Upper lobe of right lung (tissue), 1 donor: ENCODE measurements at regions not wholly inside any gene's neighbourhood (a gene's known extent, or its start where the extent isn't known, plus 50 kb on each side); places are given as distances from the start of the nearest gene placed in this dataset.

Experiments used
- ATAC-seq: fragments of 200-7000 bp; cut with Tn5 transposase; one replicate; pipeline ENCODE4 v1.9.1; 2020; ENCODE audit warnings: mild to moderate bottlenecking, moderate library complexity
- DNase-seq: peaks from one replicate; pipeline ENCODE4 v3.0.0-alpha.2; 2020
- H3K27ac ChIP-seq: fragments of 200-600 bp; one replicate; pipeline ENCODE4 v1.8.0; 2022
- H3K27me3 ChIP-seq: fragments of 200-600 bp; one replicate; pipeline ENCODE4 v1.8.0; 2022; ENCODE audit warnings: mild to moderate bottlenecking
- H3K36me3 ChIP-seq: fragments of 200-600 bp; one replicate; pipeline ENCODE4 v1.8.0; 2022
- H3K4me1 ChIP-seq: fragments of 200-600 bp; one replicate; pipeline ENCODE4 v1.8.0; 2022
- H3K4me3 ChIP-seq: fragments of 200-600 bp; one replicate; pipeline ENCODE4 v1.8.0; 2022; ENCODE audit warnings: mild to moderate bottlenecking
- H3K9me3 ChIP-seq: fragments of 200-600 bp; one replicate; pipeline ENCODE4 v1.8.0; 2022
- intact Hi-C: fragments of 100-400 bp; cut with DNase I; formaldehyde crosslinking; loops from one replicate; pipeline ENCODE4 v1.11.0; 2022
- TF ChIP-seq, protein P1 (sequence below): fragments of 200-600 bp; IDR thresholded peaks from one replicate; pipeline ENCODE4 v1.8.0; 2022; ENCODE audit warnings: antibody characterized with exemption
- donor health status: DM: no; HTN: yes; CAD: no; lungs with severe emphysema.

DNA sequence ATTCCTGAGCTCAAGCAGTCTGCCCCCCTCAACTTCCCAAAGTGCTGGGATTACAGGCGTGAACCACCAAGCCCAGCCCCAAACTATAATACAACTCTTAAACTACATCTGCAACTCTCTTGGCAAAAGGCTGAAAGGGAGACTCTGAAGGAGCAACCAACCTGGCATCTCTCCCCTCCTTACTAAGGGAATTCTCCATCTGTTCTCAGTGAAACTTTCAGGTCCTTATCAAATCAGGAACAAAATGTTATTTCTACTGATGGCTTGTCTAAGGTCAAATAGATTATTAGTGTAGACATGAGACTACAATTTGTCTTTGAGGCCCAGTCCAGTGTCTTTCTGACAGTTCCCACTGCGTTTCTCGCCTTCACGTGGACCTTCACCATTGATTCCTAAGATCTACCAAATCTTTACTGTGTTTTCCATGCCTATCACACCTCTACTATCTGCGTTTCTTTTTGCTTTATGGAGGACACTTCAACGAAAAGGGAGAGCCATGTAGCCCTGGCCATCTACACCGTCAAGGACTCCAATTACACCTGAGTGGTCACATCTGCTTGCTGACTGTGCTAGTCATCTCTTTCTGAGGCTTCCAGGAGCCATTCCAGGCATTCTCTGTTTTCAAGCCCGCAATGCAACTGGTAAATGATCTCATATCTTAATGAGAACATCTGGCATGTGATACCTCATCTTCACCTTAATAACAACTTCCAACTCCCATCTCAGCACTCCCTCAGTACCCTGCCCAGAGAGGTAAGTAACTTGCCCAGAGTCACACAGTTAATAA, 405.7 kb upstream of the CITED2 start:
- H3K9me3 ChIP-seq, result no peaks in the 10 kb centered on the region
- DNase-seq (no peak), ATAC-seq (no peak)
- TF ChIP-seq, protein P1, sequence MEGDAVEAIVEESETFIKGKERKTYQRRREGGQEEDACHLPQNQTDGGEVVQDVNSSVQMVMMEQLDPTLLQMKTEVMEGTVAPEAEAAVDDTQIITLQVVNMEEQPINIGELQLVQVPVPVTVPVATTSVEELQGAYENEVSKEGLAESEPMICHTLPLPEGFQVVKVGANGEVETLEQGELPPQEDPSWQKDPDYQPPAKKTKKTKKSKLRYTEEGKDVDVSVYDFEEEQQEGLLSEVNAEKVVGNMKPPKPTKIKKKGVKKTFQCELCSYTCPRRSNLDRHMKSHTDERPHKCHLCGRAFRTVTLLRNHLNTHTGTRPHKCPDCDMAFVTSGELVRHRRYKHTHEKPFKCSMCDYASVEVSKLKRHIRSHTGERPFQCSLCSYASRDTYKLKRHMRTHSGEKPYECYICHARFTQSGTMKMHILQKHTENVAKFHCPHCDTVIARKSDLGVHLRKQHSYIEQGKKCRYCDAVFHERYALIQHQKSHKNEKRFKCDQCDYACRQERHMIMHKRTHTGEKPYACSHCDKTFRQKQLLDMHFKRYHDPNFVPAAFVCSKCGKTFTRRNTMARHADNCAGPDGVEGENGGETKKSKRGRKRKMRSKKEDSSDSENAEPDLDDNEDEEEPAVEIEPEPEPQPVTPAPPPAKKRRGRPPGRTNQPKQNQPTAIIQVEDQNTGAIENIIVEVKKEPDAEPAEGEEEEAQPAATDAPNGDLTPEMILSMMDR, result no peak
- H3K4me3 ChIP-seq, result no peak overlapping the region
- H3K27ac ChIP-seq, result no peak overlapping the region
- no peaks in the 10 kb centered on the region for H3K36me3 ChIP-seq
- no peaks in the 10 kb centered on the region for H3K27me3 ChIP-seq
- no peaks in the 10 kb centered on the region for H3K4me1 ChIP-seq
- intact Hi-C loops, result no loop called here

DNA sequence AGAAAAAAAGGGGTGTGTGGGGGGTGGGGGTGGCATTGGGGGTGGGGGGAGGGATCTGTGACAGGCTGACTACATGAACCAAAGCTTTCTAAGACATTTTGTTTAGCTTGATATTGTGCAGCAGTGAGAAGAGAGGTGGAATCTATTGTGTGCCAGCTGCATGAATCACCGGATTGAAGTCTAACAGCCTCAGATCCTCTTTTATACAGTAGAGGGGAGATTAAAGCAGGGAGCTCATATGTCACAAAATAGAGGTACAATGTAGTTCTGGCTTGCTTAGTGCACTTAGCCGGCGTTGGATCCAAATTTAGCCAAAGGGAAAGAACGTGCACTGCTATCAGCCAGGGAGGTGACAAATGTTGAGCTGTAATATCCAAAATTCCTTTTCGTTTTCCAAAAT, 404.2 kb upstream of the CITED2 start:
- ATAC-seq (no peak), DNase-seq (no peak)
- intact Hi-C loops, result no loop called here
- Histone ChIP-seq H3K9me3 (no peaks in the 10 kb centered on the region), H3K36me3 (no peaks in the 10 kb centered on the region), H3K27ac (no peak overlapping the region), H3K27me3 (no peaks in the 10 kb centered on the region), H3K4me1 (no peaks in the 10 kb centered on the region), H3K4me3 (no peak overlapping the region)
- TF ChIP-seq, protein P1, result no peak

DNA sequence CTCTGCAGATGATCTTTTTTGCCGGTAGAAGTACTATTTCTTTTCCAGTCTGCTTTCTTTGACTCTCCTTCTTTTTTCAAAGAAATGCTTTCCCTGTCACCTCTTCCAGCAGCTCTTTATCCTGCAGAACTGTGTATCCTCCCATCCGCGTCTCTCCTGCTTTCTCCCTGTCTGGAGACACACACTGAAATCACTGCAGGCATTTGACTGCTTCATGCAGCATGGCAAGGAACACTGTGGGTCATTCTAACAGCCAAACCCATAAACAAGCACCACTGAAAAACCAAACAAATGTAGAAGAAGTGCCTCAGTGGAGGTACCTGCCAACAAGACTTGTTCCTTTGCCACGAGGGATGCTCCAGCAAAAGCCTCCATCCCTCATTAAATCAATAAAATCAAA, 403.7 kb upstream of the CITED2 start:
- Histone ChIP-seq H3K4me3 (no peak overlapping the region), H3K9me3 (no peaks in the 10 kb centered on the region), H3K36me3 (no peaks in the 10 kb centered on the region), H3K4me1 (no peaks in the 10 kb centered on the region), H3K27me3 (no peaks in the 10 kb centered on the region), H3K27ac (no peak overlapping the region)
- TF ChIP-seq, protein P1, result no peak
- ATAC-seq (no peak), DNase-seq (no peak)
- intact Hi-C loops, result no loop called here

DNA sequence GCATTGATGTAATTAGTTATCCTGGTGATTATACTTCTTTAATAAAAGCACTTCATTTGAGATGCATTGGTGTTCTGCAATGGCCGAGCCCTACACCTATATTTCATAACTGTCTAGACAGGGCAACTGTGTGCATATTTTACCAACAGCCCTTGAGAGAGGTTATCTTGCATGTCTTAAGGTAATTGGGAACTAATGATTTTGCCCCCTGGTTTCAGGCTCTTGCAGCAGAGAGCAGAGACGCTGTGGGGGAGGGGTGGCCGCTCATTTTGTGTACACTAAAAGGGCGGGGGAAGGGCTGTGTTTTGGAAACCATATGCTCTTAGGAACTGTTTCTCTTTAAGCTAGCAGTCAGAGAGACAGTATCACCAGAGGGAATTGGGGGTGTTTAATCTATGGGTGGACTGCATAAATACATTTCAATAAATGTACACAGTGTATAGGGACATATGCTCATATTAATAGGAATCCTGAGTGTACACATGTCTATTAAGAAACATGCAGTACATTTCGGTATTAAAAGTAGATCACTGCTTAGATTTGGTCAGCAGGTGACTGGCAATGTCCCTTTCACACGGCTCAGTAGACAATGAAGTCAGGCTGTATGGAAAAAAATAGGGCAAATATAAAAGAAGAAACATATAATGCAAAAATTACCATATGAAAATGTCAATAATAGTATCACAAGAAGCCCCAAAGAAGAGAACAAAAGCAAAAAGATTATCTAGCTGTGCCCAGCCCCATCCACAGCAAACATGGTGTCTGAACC, 402.9 kb upstream of the CITED2 start:
- Histone ChIP-seq H3K36me3 (no peaks in the 10 kb centered on the region), H3K4me1 (no peaks in the 10 kb centered on the region), H3K27ac (no peak overlapping the region), H3K9me3 (no peaks in the 10 kb centered on the region), H3K27me3 (no peaks in the 10 kb centered on the region), H3K4me3 (no peak overlapping the region)
- TF ChIP-seq, protein P1, result no peak
- no peak for ATAC-seq
- no peak for DNase-seq
- intact Hi-C loops, result no loop called here

DNA sequence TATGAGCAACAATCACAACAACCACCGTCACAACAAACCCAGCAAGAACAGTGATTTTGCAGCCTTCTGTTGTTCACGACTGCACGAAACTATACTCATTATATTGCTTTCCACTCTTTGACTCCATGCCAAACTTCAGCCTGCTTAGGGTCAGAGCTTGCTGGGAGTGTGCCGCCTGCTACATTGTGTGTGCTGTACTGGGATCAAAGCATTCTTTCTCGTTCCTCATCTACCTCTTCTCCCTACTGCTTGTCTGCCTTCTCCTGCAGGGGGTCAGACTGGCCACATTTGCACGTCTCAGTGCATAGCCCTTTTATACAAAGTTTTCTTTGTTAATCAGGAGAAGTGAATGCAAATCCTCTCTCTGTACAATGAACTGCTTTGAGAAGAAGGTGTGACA, 401.6 kb upstream of the CITED2 start:
- Histone ChIP-seq H3K4me1 (no peaks in the 10 kb centered on the region), H3K36me3 (no peaks in the 10 kb centered on the region), H3K4me3 (no peak overlapping the region), H3K27ac (no peak overlapping the region), H3K27me3 (no peaks in the 10 kb centered on the region), H3K9me3 (no peaks in the 10 kb centered on the region)
- TF ChIP-seq, protein P1, result no peak
- DNase-seq (no peak), ATAC-seq (no peak)
- intact Hi-C loops, result no loop called here
